GM18858 (cell line): ENCODE measurements at regions not wholly inside any gene's neighbourhood (a gene's known extent, or its start where the extent isn't known, plus 50 kb on each side); places are given as distances from the start of the nearest gene placed in this dataset.

ENCODE experiments used
- ATAC-seq: cut with Tn5 transposase; IDR thresholded peaks from one replicate; pipeline ENCODE4 v1.9.1; 2021; ENCODE audit not compliant: unreplicated experiment

GRCh38 chr11:28466506-28466905 lies 358.3 kb downstream of the METTL15 start:
- ATAC-seq, result no peak

- no peak for ATAC-seq
These were observed 356.2 kb downstream of the METTL15 start for GRCh38 chr11:28464252-28464867.

GRCh38 chr11:28463826-28464225 lies 355.6 kb downstream of the METTL15 start:
- ATAC-seq, result no peak

DNA sequence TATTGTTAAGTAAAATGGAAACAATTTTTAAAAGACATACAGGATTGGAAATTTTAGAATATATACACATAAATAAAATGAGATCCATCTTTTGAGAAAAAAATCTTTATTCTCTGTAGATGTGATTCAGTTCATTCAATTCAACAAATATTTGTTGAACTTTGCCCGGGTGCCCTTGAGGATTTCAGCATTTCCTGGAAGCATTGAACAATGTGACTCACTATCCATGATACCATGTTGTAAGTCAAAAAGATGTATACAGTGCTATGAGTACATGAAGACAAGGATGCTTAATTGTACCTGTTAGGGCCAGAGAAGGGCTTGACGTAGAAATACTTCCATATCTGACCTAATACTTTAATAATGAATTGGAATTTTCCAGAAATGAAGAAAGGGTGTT lies 353.7 kb downstream of the METTL15 start:
- ATAC-seq, result no peak

GRCh38 chr11:28461338-28461737 lies 353.1 kb downstream of the METTL15 start:
- no peak for ATAC-seq

GRCh38 chr11:28460348-28460747 lies 352.2 kb downstream of the METTL15 start:
- no peak for ATAC-seq

DNA sequence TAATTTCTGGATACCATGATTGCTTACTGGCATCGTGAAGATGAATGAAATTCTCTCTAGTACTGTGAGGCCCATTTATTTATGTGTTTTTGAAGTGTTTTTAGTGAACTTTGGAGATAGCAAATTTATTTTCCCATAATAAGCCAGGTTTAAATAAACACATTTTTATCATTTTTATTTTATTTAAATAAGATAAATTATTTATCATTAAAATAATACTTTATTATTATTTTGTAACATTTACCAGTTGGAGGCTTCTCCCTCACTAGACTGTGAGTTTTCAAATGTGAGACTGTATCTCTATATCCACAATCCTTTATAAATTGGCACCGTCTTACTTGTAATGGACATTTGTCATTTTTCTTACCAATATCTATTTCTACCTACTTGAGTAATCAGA lies 351.7 kb downstream of the METTL15 start:
- no peak for ATAC-seq

DNA sequence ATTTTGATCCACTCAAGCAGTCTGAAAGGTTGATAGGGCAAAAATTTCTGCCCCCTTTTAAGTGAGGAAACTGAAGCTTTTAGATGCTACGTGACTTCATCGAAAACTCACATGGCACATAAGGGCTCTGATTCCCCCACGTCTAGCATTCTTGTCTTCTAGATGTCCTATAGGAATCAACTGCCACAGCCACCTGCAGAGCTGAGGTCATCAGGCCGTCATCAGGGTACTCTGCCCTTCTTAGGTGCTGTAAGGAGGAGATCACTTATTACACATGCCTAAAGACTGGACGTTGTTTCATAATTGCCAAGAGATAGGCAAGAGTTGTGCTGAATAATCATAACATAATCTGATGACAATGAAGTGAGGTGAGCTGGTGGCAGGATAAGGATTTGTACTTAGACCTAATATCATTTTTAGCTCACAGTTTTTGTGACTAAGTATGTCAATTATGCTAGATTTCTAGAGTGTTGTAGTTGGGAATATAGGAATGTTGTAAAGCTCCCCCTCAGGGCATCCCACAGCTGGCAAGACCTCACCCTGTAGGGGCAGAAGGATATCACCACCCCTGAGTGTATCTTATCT lies 349.4 kb downstream of the METTL15 start:
- no peak for ATAC-seq

GRCh38 chr11:28448186-28448585 lies 340.0 kb downstream of the METTL15 start:
- ATAC-seq, result no peak

DNA sequence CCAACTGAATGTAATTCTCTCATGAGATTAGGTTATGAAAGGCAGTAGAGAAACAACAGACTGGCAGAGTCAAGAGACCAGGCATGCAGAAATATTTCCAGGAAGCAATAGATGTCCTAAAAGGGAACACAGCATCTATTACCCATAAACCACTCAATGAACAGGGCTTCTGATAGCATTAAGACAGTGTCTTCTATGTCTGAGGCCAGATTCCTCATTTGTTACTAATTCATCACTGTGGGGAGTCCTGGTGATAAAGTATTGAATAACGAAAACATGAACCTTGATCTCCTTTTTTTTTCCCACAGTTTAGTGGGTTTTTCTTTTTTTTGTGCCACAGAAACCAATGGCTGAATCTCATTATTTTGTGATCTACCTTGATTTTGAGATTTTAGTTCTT lies 339.0 kb downstream of the METTL15 start:
- no peak for ATAC-seq

DNA sequence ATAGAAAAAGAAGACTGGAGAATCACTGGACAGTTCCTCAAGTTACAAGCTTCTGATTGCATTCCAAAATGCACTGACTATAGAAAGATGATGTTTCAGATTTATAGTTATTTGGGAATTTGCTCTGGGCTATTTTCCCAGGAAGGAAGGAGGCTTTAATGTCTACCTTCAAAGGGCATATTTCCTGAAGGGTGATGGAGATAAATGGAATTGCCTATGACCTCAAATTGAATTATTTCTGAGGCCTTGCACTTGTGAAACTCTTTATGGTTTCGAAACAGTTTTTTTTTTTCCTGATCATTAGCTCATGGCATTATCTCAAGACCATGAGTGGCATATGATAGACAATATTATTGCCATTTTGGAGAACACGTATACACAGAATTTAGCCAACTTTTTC lies 333.9 kb downstream of the METTL15 start:
- no peak for ATAC-seq

GRCh38 chr11:28439403-28439802 lies 331.2 kb downstream of the METTL15 start:
- no peak for ATAC-seq

- no peak for ATAC-seq
These were observed 311.9 kb downstream of the METTL15 start for GRCh38 chr11:28420099-28420498.

DNA sequence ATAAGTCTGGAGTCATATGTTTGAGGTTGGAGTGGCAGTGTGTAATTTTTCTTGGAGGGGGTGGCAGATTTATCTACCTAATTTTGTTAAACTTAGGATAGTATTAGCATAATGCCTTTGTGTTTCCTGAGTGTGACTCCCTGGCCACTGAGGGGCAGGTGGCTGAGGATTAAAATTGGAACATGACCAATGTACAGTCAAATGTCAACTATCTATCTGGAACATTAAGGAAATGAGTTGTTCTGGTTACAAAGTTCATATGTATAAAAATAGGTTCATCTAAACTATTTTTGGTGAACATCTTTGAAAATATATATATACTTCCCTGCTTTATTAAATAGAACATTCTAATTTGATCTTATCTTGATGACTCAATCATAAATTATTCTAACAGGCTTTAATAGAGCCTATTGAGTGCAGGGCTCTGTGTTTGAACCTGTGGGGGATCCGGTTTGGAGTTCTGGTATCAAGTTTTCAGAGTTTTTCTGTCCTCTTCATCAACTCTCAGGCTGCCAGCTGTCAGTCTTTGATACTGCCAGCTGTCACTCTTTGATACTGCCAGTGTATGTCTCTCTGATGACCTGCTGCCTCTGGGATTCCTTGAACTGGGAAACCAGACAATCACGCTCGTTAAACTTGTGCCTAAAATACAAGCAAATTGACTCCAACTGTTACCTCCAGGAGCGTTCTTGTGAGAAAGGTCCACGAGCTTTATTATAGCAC lies 309.6 kb downstream of the METTL15 start:
- no peak for ATAC-seq

- no peak for ATAC-seq
These were observed 303.8 kb downstream of the METTL15 start for GRCh38 chr11:28412029-28412428.

DNA sequence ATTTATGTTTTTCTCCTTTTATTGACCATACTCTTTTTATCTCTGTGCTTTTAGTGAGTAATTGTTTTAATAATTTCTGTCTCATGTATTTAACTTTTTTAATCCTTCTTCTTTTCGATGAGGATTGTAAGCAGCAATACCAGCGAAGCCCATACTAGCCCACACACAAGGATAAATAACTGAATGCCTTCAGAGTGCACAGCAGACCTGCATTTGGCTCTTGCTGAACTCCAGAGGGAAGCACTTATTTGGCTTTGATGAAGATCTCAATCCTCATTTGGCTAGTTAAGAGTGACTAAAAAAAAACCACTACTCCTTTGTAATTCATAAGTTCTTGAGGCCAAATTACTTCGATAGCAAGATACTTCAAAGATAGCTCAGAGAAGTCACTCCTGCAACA lies 293.3 kb downstream of the METTL15 start:
- no peak for ATAC-seq

DNA sequence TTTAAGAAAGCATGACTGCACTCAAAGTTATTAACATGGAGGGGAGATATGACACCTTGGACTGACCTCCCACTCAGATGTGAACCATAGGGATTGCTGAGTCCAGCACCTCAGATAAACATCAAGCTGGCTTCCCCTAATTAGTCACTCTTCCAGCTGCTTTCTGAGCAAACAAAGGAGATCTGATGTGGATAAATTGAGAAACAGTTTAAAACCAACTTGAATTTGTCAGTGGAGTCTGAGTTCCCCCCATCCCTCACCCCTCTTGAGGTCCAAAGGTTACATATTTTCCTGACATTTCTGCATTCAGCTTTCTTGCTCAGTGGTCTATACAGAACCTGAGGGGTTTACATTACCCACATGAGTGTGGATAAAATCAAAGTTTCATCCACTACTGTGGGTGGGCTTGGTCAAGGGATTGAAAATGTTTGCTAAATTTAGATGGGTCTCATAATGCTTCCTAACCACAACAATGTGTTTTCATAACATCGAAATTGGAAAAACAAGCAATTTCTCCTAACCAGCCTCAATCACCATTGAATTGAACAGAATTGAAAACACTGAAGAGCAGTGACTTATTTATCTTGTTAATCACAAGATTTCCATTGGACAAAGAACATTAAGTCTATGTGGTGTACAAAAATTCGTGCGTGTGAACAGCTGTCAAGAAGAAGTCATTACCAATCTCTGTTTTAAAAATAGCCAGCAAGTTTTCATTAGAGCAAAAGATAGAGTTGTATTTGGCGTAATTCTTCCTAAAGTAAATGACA lies 292.3 kb downstream of the METTL15 start:
- ATAC-seq, result no peak

DNA sequence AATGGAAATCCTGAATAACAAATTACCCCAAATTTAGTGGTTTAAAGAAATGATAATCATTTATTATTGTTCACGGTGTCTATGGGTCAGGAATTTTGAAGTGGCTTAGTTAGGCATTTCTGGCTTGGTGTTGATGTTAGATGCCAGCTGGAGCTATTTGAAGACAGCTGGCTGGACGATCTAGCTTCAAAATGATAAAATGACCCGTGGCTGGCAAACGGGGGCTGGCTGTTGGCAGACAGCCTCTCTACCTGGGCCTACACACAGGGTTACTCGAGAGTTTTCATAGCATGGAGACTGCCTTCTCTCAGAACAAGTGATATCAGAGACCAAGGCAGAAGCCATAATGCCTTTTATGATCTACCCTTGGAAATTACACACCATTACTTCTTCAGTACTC lies 285.2 kb downstream of the METTL15 start:
- no peak for ATAC-seq

DNA sequence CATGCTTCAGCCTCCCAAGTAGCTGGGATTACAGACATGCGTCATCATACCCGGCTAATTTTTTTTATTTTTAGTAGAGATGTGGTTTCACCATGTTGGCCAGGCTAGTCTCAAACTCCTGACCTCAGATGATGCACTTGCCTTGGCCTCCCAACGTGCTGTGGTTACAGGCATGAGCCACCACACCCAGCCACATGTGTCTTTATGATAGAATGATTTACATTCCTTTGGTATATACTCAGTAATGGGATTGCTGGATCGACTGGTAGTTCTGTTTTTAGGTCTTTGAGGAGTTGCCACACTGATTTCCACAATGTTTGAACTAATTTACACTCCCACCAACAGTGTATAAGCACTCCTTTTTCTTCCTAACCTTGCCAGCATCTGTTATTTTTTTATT lies 276.2 kb downstream of the METTL15 start:
- no peak for ATAC-seq

DNA sequence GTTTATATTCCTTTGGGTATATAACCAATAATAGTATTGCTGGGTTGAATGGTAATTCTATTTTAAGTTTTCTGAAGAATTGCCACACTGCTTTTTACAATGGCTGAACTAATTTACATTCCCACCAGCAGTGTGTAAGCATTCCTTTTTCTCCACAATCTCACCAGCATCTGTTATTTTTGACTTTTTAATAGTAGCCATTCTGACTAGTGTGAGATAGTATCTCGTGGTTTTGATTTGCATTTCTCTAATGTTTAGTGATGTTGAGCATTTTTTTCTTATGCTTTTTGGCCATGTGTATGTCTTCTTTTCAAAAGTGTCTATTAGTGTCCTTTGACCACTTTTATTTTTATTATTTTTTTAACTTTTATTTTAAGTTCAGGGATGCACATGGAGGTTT lies 275.3 kb downstream of the METTL15 start:
- no peak for ATAC-seq
